PC-3 (cell line): ENCODE measurements at regions not wholly inside any gene's neighbourhood (a gene's known extent, or its start where the extent isn't known, plus 50 kb on each side); places are given as distances from the start of the nearest gene placed in this dataset.

Source experiments
- CTCF ChIP-seq: fragments of 300-600 bp; sonication (generic); conservative IDR thresholded peaks from 2 replicates; pipeline ENCODE4 v1.5.1; 2017; ENCODE audit warnings: antibody characterized with exemption, low read depth, mild to moderate bottlenecking, low read length
- EZH2phosphoT487 ChIP-seq: fragments of 300-600 bp; sonication (generic); IDR thresholded peaks from 2 replicates; pipeline ENCODE4 v1.6.1; 2018; ENCODE audit warnings: mild to moderate bottlenecking, antibody characterized with exemption, low read length, borderline replicate concordance

- no peak for TF ChIP-seq CTCF
- no peak for TF ChIP-seq EZH2phosphoT487
These were observed 271.2 kb downstream of the PRL start for GRCh38 chr6:22025468-22026163.
